NCI-H2107 treated with DMSO at 0.1 percent for 48 hours (cell line): ENCODE measurements at regions not wholly inside any gene's neighbourhood (a gene's known extent, or its start where the extent isn't known, plus 50 kb on each side); places are given as distances from the start of the nearest gene placed in this dataset.

ENCODE experiments used
- DNase-seq: peaks from one replicate; lab custom pipeline; 2025; ENCODE audit not compliant: unreplicated experiment; lab: John Stamatoyannopoulos, UW

DNA sequence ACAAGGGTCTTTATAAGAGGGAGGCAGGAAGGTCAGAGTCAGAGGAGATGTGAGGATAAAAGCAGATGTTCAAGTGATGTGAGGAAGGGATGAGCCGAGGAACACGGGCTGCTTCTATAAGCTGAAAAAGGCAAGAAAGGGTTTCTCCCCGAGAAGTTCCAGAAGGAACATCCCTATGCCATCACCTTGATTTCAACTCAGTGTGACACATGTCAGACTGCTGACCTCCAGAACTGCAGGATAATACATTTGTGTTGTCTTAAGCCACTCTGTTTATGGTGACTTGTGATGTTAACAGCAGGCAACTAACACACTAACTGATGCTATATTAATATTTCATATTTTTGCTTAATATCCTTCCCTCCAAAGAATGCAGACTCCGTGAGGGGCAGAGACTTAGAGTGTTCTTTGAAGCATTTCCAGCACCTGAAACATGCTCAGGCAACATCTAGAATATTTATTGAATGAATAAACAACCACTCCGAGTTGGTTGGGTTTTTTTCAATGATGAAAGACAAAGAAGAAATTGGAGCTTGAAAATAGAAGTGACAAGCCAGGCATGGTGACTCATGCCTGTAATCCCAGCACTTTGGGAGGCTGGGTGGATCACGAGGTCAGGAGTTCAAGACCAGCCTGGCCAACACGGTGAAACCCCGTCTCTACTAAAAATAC is 77.6 kb upstream of the ADRA1B start:
- no peak for DNase-seq

DNA sequence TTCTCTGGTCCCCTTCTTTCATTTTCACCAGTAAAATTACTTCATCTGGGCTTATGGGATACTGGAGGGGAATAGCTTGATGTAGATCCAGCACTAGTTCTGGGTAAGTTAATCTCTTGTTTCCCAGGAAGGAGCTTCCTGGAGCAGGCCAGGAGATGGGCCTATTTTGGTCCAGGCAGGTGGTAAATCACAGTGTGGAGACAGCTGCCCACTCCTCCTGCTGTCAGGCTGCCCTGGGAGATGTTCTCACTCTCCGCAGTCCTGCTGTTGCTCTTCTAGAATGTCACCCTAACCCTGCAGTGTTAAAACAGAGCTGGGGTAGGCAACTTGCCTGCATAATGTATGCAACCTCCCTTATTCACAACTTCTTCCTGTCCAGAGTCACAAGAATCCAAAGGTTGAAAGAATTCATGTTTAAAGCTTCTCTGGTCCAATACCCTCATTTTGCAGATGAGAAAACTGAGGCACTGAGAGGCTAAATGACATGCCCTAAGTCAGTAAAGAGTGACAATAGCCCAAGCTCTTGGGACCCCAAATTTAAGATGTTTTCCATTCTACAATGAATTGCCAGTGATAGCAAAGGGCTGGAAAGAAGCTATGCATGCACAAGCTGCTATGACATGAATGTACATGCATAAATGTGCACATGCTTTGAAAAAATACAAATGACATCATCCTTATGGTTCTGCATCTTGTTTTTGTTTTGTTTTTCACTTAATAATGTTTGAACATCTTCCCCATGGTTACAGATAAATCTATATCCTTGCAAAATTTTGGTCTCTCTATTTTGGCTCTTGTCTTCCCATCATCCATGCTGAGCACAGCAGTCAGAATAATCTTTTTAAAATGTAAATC is 71.8 kb upstream of the ADRA1B start:
- no peak for DNase-seq

DNA sequence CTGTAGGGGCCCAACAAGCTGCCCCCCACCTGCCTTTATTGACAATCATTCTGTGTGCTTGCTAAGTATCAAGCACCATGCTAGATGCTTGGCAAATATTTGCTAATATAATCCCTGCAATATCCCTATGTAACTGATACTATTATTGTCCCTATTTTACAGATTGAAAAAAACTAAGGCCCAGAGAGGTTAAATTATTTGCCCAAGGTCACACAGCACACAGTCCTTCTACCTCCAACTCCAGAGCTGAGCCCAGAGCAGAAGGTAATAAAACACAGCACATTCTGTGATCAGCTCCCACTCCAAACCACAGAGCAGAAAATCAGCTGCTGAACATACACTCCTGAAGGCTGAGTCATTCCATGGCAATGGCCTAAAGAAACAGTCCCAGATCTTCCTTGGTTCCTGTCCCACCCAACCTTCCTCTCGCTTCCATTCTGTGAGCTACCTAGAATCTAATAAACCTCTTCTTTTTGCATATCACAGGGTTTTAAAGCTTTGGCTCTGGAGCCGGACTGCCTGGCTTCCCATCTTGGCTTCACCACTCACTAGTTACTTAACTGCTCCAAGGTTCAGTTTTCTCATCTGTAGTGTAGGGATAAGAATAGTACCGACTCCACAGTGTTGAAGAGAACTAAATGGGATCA is 66.7 kb upstream of the ADRA1B start:
- no peak for DNase-seq

GRCh38 chr5:159850160-159850559 is 66.1 kb upstream of the ADRA1B start:
- no peak for DNase-seq

DNA sequence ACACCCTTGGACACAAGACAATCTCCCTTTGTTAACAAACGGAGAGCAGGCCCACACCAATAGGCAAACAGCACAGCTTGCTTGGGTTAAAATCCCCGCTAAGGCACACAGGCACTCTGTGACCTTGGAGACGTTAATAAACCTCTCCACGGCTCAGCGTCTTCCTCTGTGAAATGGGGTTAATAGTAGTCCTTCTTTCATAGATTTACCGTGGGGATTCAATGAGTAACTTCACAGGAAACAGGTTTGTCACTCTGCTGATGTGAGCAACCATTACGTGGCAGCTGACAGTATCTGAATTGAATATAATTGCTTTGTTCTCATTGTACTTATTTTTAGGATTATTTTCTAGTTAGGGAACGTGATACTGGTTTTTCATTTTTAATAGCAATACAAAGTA is 65.2 kb upstream of the ADRA1B start:
- DNase-seq: no peak

DNA sequence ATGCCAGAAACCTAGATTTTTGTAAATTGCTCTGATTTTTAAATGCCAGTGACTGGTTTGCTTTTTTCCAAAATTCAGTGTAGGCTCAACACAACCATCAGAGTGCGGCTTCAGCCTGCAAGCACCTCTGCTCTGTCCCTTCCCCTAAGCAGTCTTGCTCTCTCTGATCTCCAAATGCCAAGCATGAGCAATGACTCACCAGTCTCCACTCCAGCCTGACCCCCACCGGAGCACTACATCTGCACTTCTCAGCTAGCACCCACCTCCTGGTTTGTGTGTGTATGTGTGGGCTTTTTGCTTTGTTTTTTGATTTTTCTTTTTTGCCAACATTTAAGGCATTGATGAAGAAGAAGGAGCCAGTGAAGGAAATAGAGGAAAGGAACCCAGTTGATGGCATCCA is 61.4 kb upstream of the ADRA1B start:
- no peak for DNase-seq

- no peak for DNase-seq
Measured at GRCh38 chr5:159855476-159856191, 60.6 kb upstream of the ADRA1B start.

DNA sequence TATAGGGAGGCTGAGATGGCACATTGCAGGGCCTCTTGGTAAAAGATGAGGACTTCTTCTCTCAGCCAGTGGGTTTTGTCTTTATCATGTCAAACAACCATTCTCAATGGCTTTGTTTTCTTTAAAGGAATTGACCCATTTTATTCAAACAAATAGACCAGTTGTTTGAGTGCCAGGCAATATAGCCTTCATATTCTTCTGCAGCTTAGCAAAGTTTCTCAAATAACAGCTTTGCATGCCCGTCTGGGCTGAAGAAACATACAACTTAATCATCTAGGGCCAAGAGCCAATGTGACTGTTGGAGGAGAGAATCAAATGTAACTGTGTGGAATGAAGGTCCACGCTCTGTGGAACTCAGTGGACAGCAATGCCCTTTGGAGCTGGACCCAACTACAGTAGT is 57.4 kb upstream of the ADRA1B start:
- DNase-seq: no peak

GRCh38 chr5:159861086-159861485 is 55.2 kb upstream of the ADRA1B start:
- no peak for DNase-seq

- DNase-seq: no peak
Measured at GRCh38 chr5:159864885-159865691, 51.2 kb upstream of the ADRA1B start.

DNA sequence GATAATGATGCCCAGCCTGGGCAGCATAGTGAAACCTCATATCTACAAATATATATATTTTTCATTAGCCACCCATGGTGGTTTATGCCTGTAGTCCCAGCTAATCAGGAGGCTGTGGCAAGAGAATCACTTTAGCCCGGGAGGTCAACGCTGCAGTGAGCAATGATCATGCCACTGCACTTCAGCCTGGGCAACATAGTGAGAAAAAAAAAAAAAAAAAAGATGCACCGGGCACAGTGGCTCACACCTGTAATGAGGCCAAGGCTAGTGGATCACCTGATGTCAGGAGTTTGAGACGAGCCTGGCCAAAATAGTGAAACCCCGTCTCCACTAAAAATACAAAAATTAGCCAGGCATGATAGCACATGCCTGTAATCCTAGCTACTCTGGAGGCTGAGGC is 50.2 kb upstream of the ADRA1B start:
- no peak for DNase-seq
